ENCODE measurements at regions not wholly inside any gene's neighbourhood (a gene's known extent, or its start where the extent isn't known, plus 50 kb on each side); places are given as distances from the start of the nearest gene placed in this dataset.

DNA sequence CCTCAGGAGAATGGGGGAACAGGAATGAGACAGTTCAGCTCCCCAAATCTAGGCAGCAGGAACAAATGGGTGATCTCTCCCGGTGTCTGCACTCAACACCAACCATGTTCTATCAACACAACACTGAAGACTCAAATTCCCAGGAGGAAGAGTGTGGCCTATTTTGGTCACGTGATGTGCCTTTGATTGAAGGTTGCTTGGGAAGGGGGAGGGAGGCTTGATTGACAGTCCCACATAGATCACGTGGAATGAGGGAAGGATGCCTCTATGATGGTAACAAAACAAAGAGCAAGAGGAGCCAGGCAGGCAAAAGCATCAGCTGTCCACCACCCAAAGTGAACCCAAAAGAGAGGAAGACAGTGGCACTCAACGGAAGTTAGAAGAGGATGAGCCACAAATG lies 364.8 kb downstream of the KIF16B start (continued):
- TF ChIP-seq ZSCAN18 (CRISPR knock-in tag; IDR thresholded peaks at IDR 0.05) (no peak), ZNF317 (CRISPR knock-in tag; IDR thresholded peaks at IDR 0.05; ENCODE audit: borderline replicate concordance, low read depth) (no peak), SP1 (CRISPR knock-in tag; conservative IDR thresholded peaks at IDR 0.05) (no peak), IRF2 (CRISPR knock-in tag; IDR thresholded peaks at IDR 0.05; ENCODE audit: borderline replicate concordance, low read depth) (no peak), CREM (CRISPR knock-in tag; IDR thresholded peaks at IDR 0.05) (no peak)
- TF ChIP-seq, protein P1, sequence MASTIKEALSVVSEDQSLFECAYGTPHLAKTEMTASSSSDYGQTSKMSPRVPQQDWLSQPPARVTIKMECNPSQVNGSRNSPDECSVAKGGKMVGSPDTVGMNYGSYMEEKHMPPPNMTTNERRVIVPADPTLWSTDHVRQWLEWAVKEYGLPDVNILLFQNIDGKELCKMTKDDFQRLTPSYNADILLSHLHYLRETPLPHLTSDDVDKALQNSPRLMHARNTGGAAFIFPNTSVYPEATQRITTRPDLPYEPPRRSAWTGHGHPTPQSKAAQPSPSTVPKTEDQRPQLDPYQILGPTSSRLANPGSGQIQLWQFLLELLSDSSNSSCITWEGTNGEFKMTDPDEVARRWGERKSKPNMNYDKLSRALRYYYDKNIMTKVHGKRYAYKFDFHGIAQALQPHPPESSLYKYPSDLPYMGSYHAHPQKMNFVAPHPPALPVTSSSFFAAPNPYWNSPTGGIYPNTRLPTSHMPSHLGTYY (CRISPR knock-in tag; IDR thresholded peaks at IDR 0.05): no peak

- Mint-ChIP-seq H3K9me3 (peaks cover 11% of the 10 kb centered on the region), H3K27me3 (ENCODE audit: low read depth) (no peaks in the 10 kb centered on the region; the same call in 1 of the 2 replicates), H3K36me3 (no peaks in the 10 kb centered on the region), H3K27ac (no peak overlapping the region), H3K4me3 (no peak overlapping the region), H3K4me1 (no peaks in the 10 kb centered on the region)
- no peak for TF ChIP-seq ZNF423 (CRISPR knock-in tag; IDR thresholded peaks at IDR 0.05)
- TF ChIP-seq ELF4 (CRISPR knock-in tag; IDR thresholded peaks at IDR 0.05; ENCODE audit: low read depth): no peak
- no peak for TF ChIP-seq ZNF416 (CRISPR knock-in tag; IDR thresholded peaks at IDR 0.05)
- TF ChIP-seq ZNF138 (CRISPR knock-in tag; conservative IDR thresholded peaks at IDR 0.05): no peak
- ChIA-PET POLR2A (interaction anchor here (0.6 kb wide), 1 partner anchor 12 kb away, joined by 8 read pairs; no protein-coding TSS in a partner anchor), CTCF (no interaction called here)
- ATAC-seq (peak; percentile 58), DNase-seq (ENCODE audit: low spot score) (no peak)
These were observed 366.4 kb downstream of the KIF16B start for GRCh38 chr20:16206817-16207216.

GRCh38 chr20:16205507-16205906 lies 367.7 kb downstream of the KIF16B start:
- TF ChIP-seq NR3C1 (CRISPR knock-in tag; conservative IDR thresholded peaks at IDR 0.05; ENCODE audit: low read depth): no peak
- no peak for TF ChIP-seq ZSCAN18 (CRISPR knock-in tag; IDR thresholded peaks at IDR 0.05)
- TF ChIP-seq HMGXB4 (CRISPR knock-in tag; IDR thresholded peaks at IDR 0.05): no peak
- no peak for TF ChIP-seq ETV6 (CRISPR knock-in tag; IDR thresholded peaks at IDR 0.05)
- TF ChIP-seq MYBL2 (CRISPR knock-in tag; IDR thresholded peaks at IDR 0.05): no peak
- TF ChIP-seq FOXP1 (CRISPR knock-in tag; IDR thresholded peaks at IDR 0.05; ENCODE audit: borderline replicate concordance): no peak
- TF ChIP-seq ZBTB21 (CRISPR knock-in tag; IDR thresholded peaks at IDR 0.05; ENCODE audit: borderline replicate concordance): no peak
- TF ChIP-seq CREM (CRISPR knock-in tag; IDR thresholded peaks at IDR 0.05): no peak
- no peak for TF ChIP-seq ZNF232 (CRISPR knock-in tag; IDR thresholded peaks at IDR 0.05)
- no peak for TF ChIP-seq ZNF416 (CRISPR knock-in tag; IDR thresholded peaks at IDR 0.05)
- TF ChIP-seq FOXK1 (CRISPR knock-in tag; IDR thresholded peaks at IDR 0.05): no peak
- no peak for TF ChIP-seq OVOL2 (CRISPR knock-in tag; IDR thresholded peaks at IDR 0.05; ENCODE audit: borderline replicate concordance)
- DNase-seq (ENCODE audit: low spot score): no peak
- CTCF ChIA-PET: no interaction called here

More at GRCh38 chr20:16205507-16205906, 367.7 kb downstream of the KIF16B start:
- ATAC-seq: no peak
- POLR2A ChIA-PET: no interaction called here
- no peaks in the 10 kb centered on the region for H3K36me3 Mint-ChIP-seq
- H3K27me3 Mint-ChIP-seq (ENCODE audit: low read depth): no peaks in the 10 kb centered on the region; the same call in 1 of the 2 replicates
- H3K4me3 Mint-ChIP-seq: no peak overlapping the region
- peaks cover 19% of the 10 kb centered on the region for H3K9me3 Mint-ChIP-seq
- H3K27ac Mint-ChIP-seq: no peak overlapping the region
- H3K4me1 Mint-ChIP-seq: no peaks in the 10 kb centered on the region
